ENCODE measurements at regions not wholly inside any gene's neighbourhood (a gene's known extent, or its start where the extent isn't known, plus 50 kb on each side); places are given as distances from the start of the nearest gene placed in this dataset.

GRCh38 chr1:221328371-221328770 is 413.5 kb downstream of the DUSP10 start:
- TF ChIP-seq REST (IDR thresholded peaks at IDR 0.05; ENCODE audit: insufficient replicate concordance, low read depth) = no peak
- no peak for TF ChIP-seq CTCF (IDR thresholded peaks at IDR 0.05; ENCODE audit: insufficient read depth, low read length)
- no peak for TF ChIP-seq POLR2AphosphoS5 (IDR thresholded peaks at IDR 0.05; ENCODE audit: low read depth)
